CD4-positive, alpha-beta memory T cell (primary cell): ENCODE measurements at regions not wholly inside any gene's neighbourhood (a gene's known extent, or its start where the extent isn't known, plus 50 kb on each side); places are given as distances from the start of the nearest gene placed in this dataset.
"Not testable (repeated sequence)": the region's sequence is repeated elsewhere in the genome, so short reads cannot be mapped to it uniquely, and the experiment has no call there.

ENCODE experiments used
- CTCF ChIA-PET: fragments of 350-600 bp; sonication (Branson Sonifier 250); formaldehyde crosslinking; loops from one replicate; lab custom pipeline; 2021; ENCODE audit warnings: inconsistent platforms; ENCODE audit not compliant: partially characterized antibody; lab: Charles Lee
- POLR2A ChIA-PET: fragments of 350-600 bp; sonication (Branson Sonifier 250); formaldehyde crosslinking; loops from one replicate; lab custom pipeline; 2021; ENCODE audit not compliant: partially characterized antibody; lab: Charles Lee
- DNase-seq, 5 donors: peaks; one replicate each; pipeline versions ENCODE4 v3.0.0 to v3.0.0-alpha.2; 2020 to 2022; ENCODE audit warnings: mixed read lengths in 1 of 5
- H3K27ac ChIP-seq: one replicate; pipeline ENCODE4 v1.7.0; 2013; ENCODE audit warnings: low read depth, low read length
- H3K27me3 ChIP-seq: 2 replicates; pipeline ENCODE4 v1.7.0; 2013; ENCODE audit warnings: mild to moderate bottlenecking, low read length, moderate library complexity; ENCODE audit not compliant: insufficient read depth
- H3K36me3 ChIP-seq: 2 replicates; pipeline ENCODE4 v1.7.0; 2013; ENCODE audit warnings: mild to moderate bottlenecking, low read length, moderate library complexity; ENCODE audit not compliant: insufficient read depth
- H3K4me1 ChIP-seq: 2 replicates; pipeline ENCODE4 v1.7.0; 2013; ENCODE audit warnings: mild to moderate bottlenecking, low read length, moderate library complexity; ENCODE audit not compliant: insufficient read depth
- H3K4me3 ChIP-seq, 2 donors: one replicate each; pipeline ENCODE4 v1.7.0; 2013; ENCODE audit warnings: low read length in 2 of 2, mild to moderate bottlenecking in 1 of 2
- H3K9me3 ChIP-seq, 2 donors: one replicate each; pipeline ENCODE4 v1.7.0; 2013; ENCODE audit warnings: low read length in 2 of 2, control low read depth in 1 of 2; ENCODE audit not compliant: control insufficient read depth in 1 of 2
- H3K27ac Mint-ChIP-seq, 7 donors: one replicate each; pipeline ENCODE4 v1.8.0; 2020 to 2021; ENCODE audit warnings: mixed read lengths in 7 of 7, mild to moderate bottlenecking in 6 of 7, inconsistent platforms in 3 of 7, moderate library complexity in 3 of 7
- H3K27me3 Mint-ChIP-seq, 2 donors: one replicate each; pipeline ENCODE4 v1.8.0; 2020 to 2021; ENCODE audit warnings: mixed read lengths in 2 of 2
- H3K36me3 Mint-ChIP-seq, 2 donors: one replicate each; pipeline ENCODE4 v1.8.0; 2020 to 2021; ENCODE audit warnings: mixed read lengths in 2 of 2, inconsistent platforms in 1 of 2, mild to moderate bottlenecking in 1 of 2
- H3K4me1 Mint-ChIP-seq, 4 donors: one replicate each; pipeline ENCODE4 v1.8.0; 2020 to 2021; ENCODE audit warnings: mixed read lengths in 4 of 4, mild to moderate bottlenecking in 1 of 4
- H3K4me3 Mint-ChIP-seq, 8 donors: one replicate each; pipeline ENCODE4 v1.8.0; 2020 to 2021; ENCODE audit warnings: mixed read lengths in 8 of 8, mild to moderate bottlenecking in 7 of 8, moderate library complexity in 6 of 8, inconsistent platforms in 3 of 8
- H3K9me3 Mint-ChIP-seq, 8 donors: one replicate each; pipeline ENCODE4 v1.8.0; 2020 to 2021; ENCODE audit warnings: mixed read lengths in 8 of 8, mild to moderate bottlenecking in 5 of 8, inconsistent platforms in 3 of 8, moderate library complexity in 1 of 8
- intact Hi-C: fragments of 100-400 bp; cut with micrococcal nuclease; formaldehyde crosslinking; loops from one replicate; pipeline ENCODE4 v1.15.1; 2023

GRCh38 chr11:67940440-67940839, 63.5 kb downstream of the UNC93B1 start:
- POLR2A ChIA-PET, H3K9me3 ChIP-seq, H3K27ac ChIP-seq, DNase-seq, H3K4me1 ChIP-seq, H3K4me3 ChIP-seq, H3K4me1 Mint-ChIP-seq, H3K9me3 Mint-ChIP-seq, CTCF ChIA-PET, intact Hi-C loops, H3K27me3 ChIP-seq, H3K36me3 Mint-ChIP-seq, H3K36me3 ChIP-seq, H3K27me3 Mint-ChIP-seq, H3K4me3 Mint-ChIP-seq, H3K27ac Mint-ChIP-seq: not testable (repeated sequence)

GRCh38 chr11:67938964-67939363, 64.9 kb downstream of the UNC93B1 start:
- H3K27ac ChIP-seq, H3K9me3 Mint-ChIP-seq, H3K36me3 Mint-ChIP-seq, H3K4me1 ChIP-seq, intact Hi-C loops, H3K27me3 Mint-ChIP-seq, DNase-seq, H3K36me3 ChIP-seq, POLR2A ChIA-PET, H3K9me3 ChIP-seq, H3K4me3 ChIP-seq, CTCF ChIA-PET, H3K27me3 ChIP-seq, H3K4me1 Mint-ChIP-seq, H3K27ac Mint-ChIP-seq, H3K4me3 Mint-ChIP-seq: not testable (repeated sequence)

GRCh38 chr11:67938371-67938770, 65.5 kb downstream of the UNC93B1 start:
- DNase-seq, H3K27ac ChIP-seq, H3K4me1 ChIP-seq, H3K9me3 Mint-ChIP-seq, H3K4me1 Mint-ChIP-seq, POLR2A ChIA-PET, H3K36me3 ChIP-seq, H3K4me3 ChIP-seq, H3K36me3 Mint-ChIP-seq, H3K27me3 Mint-ChIP-seq, CTCF ChIA-PET, H3K9me3 ChIP-seq, H3K27ac Mint-ChIP-seq, H3K4me3 Mint-ChIP-seq, H3K27me3 ChIP-seq, intact Hi-C loops: not testable (repeated sequence)

- H3K36me3 ChIP-seq, H3K27me3 Mint-ChIP-seq, H3K27me3 ChIP-seq, H3K4me3 ChIP-seq, H3K4me3 Mint-ChIP-seq, DNase-seq, H3K36me3 Mint-ChIP-seq, H3K27ac Mint-ChIP-seq, POLR2A ChIA-PET, CTCF ChIA-PET, intact Hi-C loops, H3K9me3 Mint-ChIP-seq, H3K4me1 ChIP-seq, H3K9me3 ChIP-seq, H3K27ac ChIP-seq: not testable (repeated sequence)
- peaks cover 14 to 18% (median 15%) of the 10 kb centered on the region in 4 donors for H3K4me1 Mint-ChIP-seq
Measured at GRCh38 chr11:67923565-67923964, 80.3 kb downstream of the UNC93B1 start.

GRCh38 chr11:67920546-67920945, 83.4 kb downstream of the UNC93B1 start:
- Mint-ChIP-seq H3K4me1 (peaks cover 19 to 22% (median 20%) of the 10 kb centered on the region in 4 donors), H3K4me3 (peak overlapping the region; percentile 77 to 92 (median 82)), H3K27ac (peak overlapping the region; percentile 57 to 97 (median 95))
- H3K36me3 ChIP-seq, POLR2A ChIA-PET, H3K36me3 Mint-ChIP-seq, H3K4me1 ChIP-seq, H3K4me3 ChIP-seq, H3K27ac ChIP-seq, H3K27me3 Mint-ChIP-seq, H3K9me3 Mint-ChIP-seq, intact Hi-C loops, H3K9me3 ChIP-seq, CTCF ChIA-PET, H3K27me3 ChIP-seq: not testable (repeated sequence)
- DNase-seq: peak; percentile 43 to 66 (median 58)

- H3K4me3 Mint-ChIP-seq, H3K36me3 ChIP-seq, POLR2A ChIA-PET, H3K27me3 Mint-ChIP-seq, H3K36me3 Mint-ChIP-seq, DNase-seq, H3K4me1 Mint-ChIP-seq, H3K27me3 ChIP-seq, H3K27ac ChIP-seq, H3K4me3 ChIP-seq, H3K4me1 ChIP-seq, H3K9me3 ChIP-seq, CTCF ChIA-PET, H3K27ac Mint-ChIP-seq, intact Hi-C loops: not testable (repeated sequence)
- H3K9me3 Mint-ChIP-seq: peaks cover 0 to 30% (median 13%) of the 10 kb centered on the region in 8 donors
Measured at GRCh38 chr11:67912184-67912583, 91.7 kb downstream of the UNC93B1 start.

- POLR2A ChIA-PET, H3K4me1 ChIP-seq, H3K4me1 Mint-ChIP-seq, H3K27ac ChIP-seq, H3K9me3 ChIP-seq, H3K36me3 Mint-ChIP-seq, intact Hi-C loops, CTCF ChIA-PET, H3K27ac Mint-ChIP-seq, H3K4me3 ChIP-seq, H3K27me3 ChIP-seq, DNase-seq, H3K36me3 ChIP-seq, H3K4me3 Mint-ChIP-seq, H3K27me3 Mint-ChIP-seq: not testable (repeated sequence)
- peaks cover 0 to 30% (median 13%) of the 10 kb centered on the region in 8 donors for H3K9me3 Mint-ChIP-seq
Measured at GRCh38 chr11:67911211-67911610, 92.7 kb downstream of the UNC93B1 start.

- H3K27me3 ChIP-seq, H3K36me3 ChIP-seq, H3K27me3 Mint-ChIP-seq, H3K27ac Mint-ChIP-seq, H3K4me3 ChIP-seq, H3K36me3 Mint-ChIP-seq, H3K4me1 Mint-ChIP-seq, H3K4me3 Mint-ChIP-seq, CTCF ChIA-PET, H3K27ac ChIP-seq, H3K4me1 ChIP-seq, intact Hi-C loops, DNase-seq, POLR2A ChIA-PET, H3K9me3 ChIP-seq: not testable (repeated sequence)
- peaks cover 0 to 30% (median 11%) of the 10 kb centered on the region in 8 donors for H3K9me3 Mint-ChIP-seq
Measured at GRCh38 chr11:67910803-67911202, 93.1 kb downstream of the UNC93B1 start.
